GM23248 (cell line): ENCODE measurements at regions not wholly inside any gene's neighbourhood (a gene's known extent, or its start where the extent isn't known, plus 50 kb on each side); places are given as distances from the start of the nearest gene placed in this dataset.

Experiments
- EZH2 ChIP-seq: fragments of 200-600 bp; sonication (generic); IDR thresholded peaks from 2 replicates; pipeline ENCODE4 v1.6.1; 2018; ENCODE audit warnings: antibody characterized with exemption, mild to moderate bottlenecking; ENCODE audit not compliant: insufficient read depth, poor library complexity, severe bottlenecking
- EZH2phosphoT487 ChIP-seq: fragments of 200-600 bp; sonication (generic); IDR thresholded peaks from 2 replicates; pipeline ENCODE4 v1.6.1; 2018; ENCODE audit warnings: antibody characterized with exemption, moderate library complexity, mild to moderate bottlenecking, low read depth; ENCODE audit not compliant: insufficient read depth

- TF ChIP-seq EZH2phosphoT487 (no peak), EZH2 (no peak)
Observed at GRCh38 chr10:117661316-117661715, 118.8 kb downstream of the EMX2 start.
